Keratinocyte (primary cell): ENCODE measurements at regions not wholly inside any gene's neighbourhood (a gene's known extent, or its start where the extent isn't known, plus 50 kb on each side); places are given as distances from the start of the nearest gene placed in this dataset.

Source experiments
- DNase-seq: peaks from one replicate; pipeline ENCODE4 v3.0.0-alpha.2; 2011; ENCODE audit warnings: low read depth, missing footprints, low spot score
- FAIRE-seq: peaks from 2 replicates; lab custom pipeline; 2011; peaks lifted over from hg19 to GRCh38; lab: Jason Lieb, UNC
- H2AFZ ChIP-seq: 2 replicates; pipeline ENCODE4 v1.6.0; 2012; ENCODE audit warnings: low read length, control low read depth, inconsistent platforms; ENCODE audit not compliant: control insufficient read depth
- H3K27ac ChIP-seq: 2 replicates; pipeline ENCODE4 v1.5.1; 2011; ENCODE audit warnings: low read length; ENCODE audit not compliant: control insufficient read depth, insufficient read depth
- H3K27me3 ChIP-seq: 3 replicates; pipeline ENCODE4 v1.6.0; 2011; ENCODE audit warnings: low read length; ENCODE audit not compliant: control insufficient read depth, insufficient read depth; ENCODE audit errors: extremely low read depth
- H3K36me3 ChIP-seq, 2 experiments: 2 replicates in 1 of 2; 3 replicates in 1 of 2; pipeline ENCODE4 v1.5.1; 2011; ENCODE audit warnings: low read length in 2 of 2, mild to moderate bottlenecking in 1 of 2; ENCODE audit not compliant: control insufficient read depth in 2 of 2, insufficient read depth in 2 of 2; ENCODE audit errors: extremely low read depth in 1 of 2
- H3K4me1 ChIP-seq: 3 replicates; pipeline ENCODE4 v1.5.1; 2011; ENCODE audit warnings: low read length; ENCODE audit not compliant: control insufficient read depth, insufficient read depth; ENCODE audit errors: extremely low read depth
- H3K4me2 ChIP-seq: 3 replicates; pipeline ENCODE4 v1.6.0; 2011; ENCODE audit warnings: low read depth, low read length; ENCODE audit not compliant: control insufficient read depth, insufficient read depth; ENCODE audit errors: extremely low read depth
- H3K4me3 ChIP-seq, 3 experiments: fragments of 200-600 bp in 1 of 3; sonication (generic) in 1 of 3; 2 replicates in 2 of 3; 3 replicates in 1 of 3; pipeline ENCODE4 v1.5.1; 2011 to 2016; ENCODE audit warnings: low read length in 3 of 3, mild to moderate bottlenecking in 3 of 3, control low read depth in 2 of 3, inconsistent platforms in 1 of 3, low read depth in 1 of 3, mixed read lengths in 1 of 3, mixed run types in 1 of 3, moderate library complexity in 1 of 3; ENCODE audit not compliant: control insufficient read depth in 2 of 3, insufficient read depth in 2 of 3; ENCODE audit errors: extremely low read depth in 1 of 3
- H3K79me2 ChIP-seq: 2 replicates; pipeline ENCODE4 v1.6.0; 2012; ENCODE audit warnings: low read length; ENCODE audit not compliant: control insufficient read depth, insufficient read depth
- H3K9ac ChIP-seq: 3 replicates; pipeline ENCODE4 v1.6.0; 2011; ENCODE audit warnings: low read length; ENCODE audit not compliant: control insufficient read depth, insufficient read depth; ENCODE audit errors: extremely low read depth
- H3K9me1 ChIP-seq: 3 replicates; pipeline ENCODE4 v1.6.0; 2011; ENCODE audit warnings: low read length; ENCODE audit not compliant: control insufficient read depth, insufficient read depth; ENCODE audit errors: extremely low read depth
- H3K9me3 ChIP-seq: 2 replicates; pipeline ENCODE4 v1.5.1; 2012; ENCODE audit warnings: low read depth, low read length; ENCODE audit not compliant: control insufficient read depth
- H4K20me1 ChIP-seq: 3 replicates; pipeline ENCODE4 v1.6.0; 2011; ENCODE audit warnings: low read length; ENCODE audit not compliant: control insufficient read depth, insufficient read depth; ENCODE audit errors: extremely low read depth
- CTCF ChIP-seq, 3 experiments: IDR thresholded peaks in 1 of 3; conservative IDR thresholded peaks in 1 of 3; optimal IDR thresholded peaks in 1 of 3; 2 replicates in 2 of 3; 3 replicates in 1 of 3; pipeline versions ENCODE3 to v1.5.1; 2011; ENCODE audit warnings: low read length in 3 of 3, mild to moderate bottlenecking in 3 of 3, moderate library complexity in 2 of 3, control low read depth in 1 of 3, inconsistent platforms in 1 of 3; ENCODE audit not compliant: insufficient read depth in 2 of 3; ENCODE audit errors: extremely low read depth in 1 of 3
- EZH2 ChIP-seq: IDR thresholded peaks from one replicate; pipeline ENCODE4 v1.6.1; 2012; ENCODE audit warnings: inconsistent platforms, mild to moderate bottlenecking, low read length, moderate library complexity
- dilution Hi-C: fragments of 300-500 bp; cut with MboI; formaldehyde crosslinking; loops from one replicate; pipeline ENCODE4 v1.7.0; 2020; ENCODE audit warnings: low sequenced_read_pairs; ENCODE audit not compliant: extremely low pct_ligation_motif_present

- dilution Hi-C loops = no loop called here
- Histone ChIP-seq H3K9me3 (no peaks in the 10 kb centered on the region), H4K20me1 (no peaks in the 10 kb centered on the region), H3K4me2 (no peak overlapping the region), H3K4me1 (no peaks in the 10 kb centered on the region), H3K27ac (no peak overlapping the region), H3K36me3 (no peaks in the 10 kb centered on the region), H3K79me2 (no peaks in the 10 kb centered on the region), H3K4me3 (no peak overlapping the region), H3K9ac (no peak overlapping the region), H3K27me3 (no peaks in the 10 kb centered on the region), H2AFZ (no peak overlapping the region), H3K9me1 (no peaks in the 10 kb centered on the region)
- DNase-seq (no peak), FAIRE-seq (no peak)
- TF ChIP-seq EZH2 (no peak), CTCF (optimal IDR thresholded peaks at IDR 0.05 in 1 of 3, IDR thresholded peaks at IDR 0.05 in 1 of 3, conservative IDR thresholded peaks at IDR 0.05 in 1 of 3; ENCODE audit: extremely low read depth in 1 of 3, insufficient read depth in 2 of 3, low read length in 3 of 3) (no peak)
Observed at GRCh38 chr6:845101-845500, 152.2 kb upstream of the EXOC2 start.

- Histone ChIP-seq H3K4me2 (no peak overlapping the region), H3K27ac (no peak overlapping the region), H3K9me3 (no peaks in the 10 kb centered on the region), H3K9ac (no peak overlapping the region), H3K9me1 (no peaks in the 10 kb centered on the region), H3K27me3 (no peaks in the 10 kb centered on the region), H4K20me1 (no peaks in the 10 kb centered on the region), H3K79me2 (no peaks in the 10 kb centered on the region), H2AFZ (no peak overlapping the region), H3K4me3 (no peak overlapping the region), H3K36me3 (no peaks in the 10 kb centered on the region), H3K4me1 (no peaks in the 10 kb centered on the region)
- no peak for TF ChIP-seq EZH2
- FAIRE-seq (no peak), DNase-seq (no peak)
- dilution Hi-C loops = no loop called here
Observed at GRCh38 chr6:842141-842540, 149.2 kb upstream of the EXOC2 start.

GRCh38 chr6:841569-841968 lies 148.6 kb upstream of the EXOC2 start:
- no peak overlapping the region for H3K9ac ChIP-seq
- dilution Hi-C loops = no loop called here
- no peak overlapping the region for H3K27ac ChIP-seq
- no peaks in the 10 kb centered on the region for H3K36me3 ChIP-seq
- H3K79me2 ChIP-seq = no peaks in the 10 kb centered on the region
- no peaks in the 10 kb centered on the region for H3K9me1 ChIP-seq
- H3K27me3 ChIP-seq = no peaks in the 10 kb centered on the region
- no peaks in the 10 kb centered on the region for H4K20me1 ChIP-seq
- no peak for DNase-seq
- H3K9me3 ChIP-seq = no peaks in the 10 kb centered on the region
- H3K4me3 ChIP-seq = no peak overlapping the region
- no peak for FAIRE-seq
- TF ChIP-seq CTCF (optimal IDR thresholded peaks at IDR 0.05 in 1 of 3, IDR thresholded peaks at IDR 0.05 in 1 of 3, conservative IDR thresholded peaks at IDR 0.05 in 1 of 3; ENCODE audit: extremely low read depth in 1 of 3, insufficient read depth in 2 of 3, low read length in 3 of 3) (no peak), EZH2 (no peak)
- H3K4me2 ChIP-seq = no peak overlapping the region
- H3K4me1 ChIP-seq = no peaks in the 10 kb centered on the region
- H2AFZ ChIP-seq = no peak overlapping the region
